HG03354 (cell line): ENCODE measurements at regions not wholly inside any gene's neighbourhood (a gene's known extent, or its start where the extent isn't known, plus 50 kb on each side); places are given as distances from the start of the nearest gene placed in this dataset.

ENCODE experiments used
- ATAC-seq: cut with Tn5 transposase; IDR thresholded peaks from one replicate; pipeline ENCODE4 v1.9.1; 2021; ENCODE audit warnings: mild to moderate bottlenecking; ENCODE audit not compliant: unreplicated experiment, poor library complexity, severe bottlenecking

GRCh38 chr2:18503376-18504228, 56.9 kb downstream of the RDH14 start:
- no peak for ATAC-seq

- ATAC-seq: no peak
Measured at GRCh38 chr2:18502142-18502541, 58.3 kb downstream of the RDH14 start.

GRCh38 chr2:18501729-18502128, 58.7 kb downstream of the RDH14 start:
- no peak for ATAC-seq

- no peak for ATAC-seq
Measured at GRCh38 chr2:18501156-18501555, 59.3 kb downstream of the RDH14 start.

GRCh38 chr2:18500333-18500732, 60.1 kb downstream of the RDH14 start:
- ATAC-seq: no peak

- ATAC-seq: no peak
Measured at GRCh38 chr2:18498531-18498930, 61.9 kb downstream of the RDH14 start.

- no peak for ATAC-seq
Measured at GRCh38 chr2:18496516-18496915, 63.9 kb downstream of the RDH14 start.

- ATAC-seq: no peak
Measured at GRCh38 chr2:18495058-18495457, 65.4 kb downstream of the RDH14 start.

- ATAC-seq: no peak
Measured at GRCh38 chr2:18492721-18493120, 67.7 kb downstream of the RDH14 start.

DNA sequence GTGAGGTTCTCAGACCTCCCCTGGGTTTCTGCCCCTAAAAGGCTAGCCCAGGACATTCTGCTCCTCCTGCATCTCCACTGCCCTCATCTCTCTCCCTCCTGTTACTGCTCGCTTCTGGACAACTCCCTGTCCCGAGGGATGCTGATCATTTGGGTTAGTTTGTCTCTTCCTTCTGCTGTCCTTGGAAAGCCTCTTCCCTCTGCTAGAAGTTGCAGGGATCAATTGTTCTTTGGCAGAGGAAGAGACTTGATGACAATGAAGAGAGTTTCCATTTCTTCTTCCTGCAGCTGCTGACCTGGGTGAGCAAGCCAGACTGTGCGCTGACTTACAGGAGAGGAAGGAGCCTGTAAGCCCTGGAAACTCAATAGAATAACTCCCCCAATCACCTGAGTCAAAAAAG, 68.9 kb downstream of the RDH14 start:
- no peak for ATAC-seq

DNA sequence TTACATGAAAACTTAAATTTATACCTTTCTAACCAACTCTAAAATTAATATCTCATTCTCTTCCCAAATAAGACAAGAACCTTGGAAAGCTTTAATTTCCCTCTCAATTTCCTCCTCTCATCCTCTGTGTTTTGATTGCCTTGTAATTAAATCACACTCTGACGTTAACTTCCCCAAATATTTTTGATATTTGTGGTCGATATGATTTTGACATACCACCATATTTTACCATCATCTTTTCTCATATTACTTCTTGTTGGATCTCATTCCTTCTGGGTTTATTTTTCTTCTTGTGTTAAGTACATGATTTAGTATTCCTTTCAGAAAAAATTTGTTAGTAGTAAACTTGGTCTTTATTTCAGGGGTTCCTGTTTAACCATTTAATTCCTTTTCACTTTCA, 69.6 kb downstream of the RDH14 start:
- ATAC-seq: no peak

DNA sequence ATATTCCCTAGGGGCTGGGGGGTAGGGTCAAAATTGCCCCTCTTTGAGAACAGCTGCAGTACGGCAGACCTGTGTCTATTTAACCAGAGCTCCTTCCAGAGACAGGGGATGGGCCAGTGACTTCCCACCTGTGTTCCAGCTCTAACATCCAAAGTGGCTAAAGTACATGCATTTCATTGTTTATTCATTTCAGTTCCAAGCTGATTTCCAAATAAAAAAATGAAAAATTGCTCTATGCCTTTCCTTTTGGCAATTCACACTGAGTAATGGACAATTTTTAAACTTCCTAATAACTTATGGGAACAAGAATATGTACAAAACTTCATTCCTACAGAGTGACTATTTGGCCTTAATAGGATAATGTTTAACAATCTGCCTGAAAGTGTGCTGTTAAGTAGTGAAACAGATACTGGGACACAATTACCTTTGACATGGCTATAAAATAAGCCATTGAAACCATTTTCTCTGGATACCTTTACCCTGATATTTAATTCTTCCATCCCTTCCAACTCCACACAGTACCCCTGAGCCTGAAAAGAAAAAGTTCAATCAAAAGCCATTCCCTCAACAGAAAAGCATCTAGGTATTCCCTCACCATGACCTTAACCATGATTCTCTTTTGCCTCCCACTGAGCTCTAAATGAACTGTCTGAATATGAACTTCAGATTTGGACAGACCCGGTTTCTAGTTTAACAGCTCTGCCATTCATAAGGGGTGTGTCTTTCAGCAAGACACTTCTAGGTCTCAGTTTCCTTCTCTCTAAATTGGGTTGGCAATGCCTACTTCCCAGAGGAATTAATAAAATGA, 73.1 kb downstream of the RDH14 start:
- ATAC-seq: no peak

DNA sequence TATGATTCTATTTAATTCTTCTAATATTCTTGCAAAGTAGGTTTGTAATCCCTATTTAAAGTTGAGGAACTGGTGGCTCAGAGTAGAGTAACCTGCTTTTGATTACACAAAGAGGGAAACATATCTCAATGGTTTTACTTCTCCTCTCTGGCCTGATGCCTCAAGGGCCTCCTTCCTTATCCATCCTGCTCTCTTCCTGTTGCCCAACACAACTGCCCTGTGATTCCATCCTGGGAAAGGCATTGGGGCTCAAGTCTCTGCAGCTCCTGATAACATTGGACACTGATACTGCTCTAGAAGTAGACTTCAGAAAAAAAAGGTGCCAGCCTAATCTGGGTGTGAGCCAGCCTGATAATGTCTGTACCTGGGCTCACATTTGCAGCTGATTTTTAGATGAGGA, 75.8 kb downstream of the RDH14 start:
- no peak for ATAC-seq

- ATAC-seq: no peak
Measured at GRCh38 chr2:18483896-18484295, 76.6 kb downstream of the RDH14 start.

DNA sequence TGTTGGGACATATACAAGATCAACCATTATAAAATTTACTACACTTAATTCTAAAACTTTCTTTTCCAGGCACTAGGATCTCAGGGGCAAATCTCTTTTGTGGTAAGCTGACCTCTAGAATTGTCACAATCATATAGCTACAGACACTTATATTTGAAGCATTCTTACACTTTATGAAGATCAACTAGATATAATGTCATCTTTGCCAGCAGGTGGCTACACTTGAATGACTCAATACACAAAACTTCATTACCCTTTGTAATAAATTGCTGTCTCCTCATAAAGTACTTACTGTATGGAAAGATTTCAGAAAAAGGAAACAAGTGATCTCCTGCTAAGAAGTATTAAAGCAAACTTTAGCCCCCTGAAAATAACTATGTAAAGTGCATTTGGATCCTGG, 77.8 kb downstream of the RDH14 start:
- ATAC-seq: no peak

DNA sequence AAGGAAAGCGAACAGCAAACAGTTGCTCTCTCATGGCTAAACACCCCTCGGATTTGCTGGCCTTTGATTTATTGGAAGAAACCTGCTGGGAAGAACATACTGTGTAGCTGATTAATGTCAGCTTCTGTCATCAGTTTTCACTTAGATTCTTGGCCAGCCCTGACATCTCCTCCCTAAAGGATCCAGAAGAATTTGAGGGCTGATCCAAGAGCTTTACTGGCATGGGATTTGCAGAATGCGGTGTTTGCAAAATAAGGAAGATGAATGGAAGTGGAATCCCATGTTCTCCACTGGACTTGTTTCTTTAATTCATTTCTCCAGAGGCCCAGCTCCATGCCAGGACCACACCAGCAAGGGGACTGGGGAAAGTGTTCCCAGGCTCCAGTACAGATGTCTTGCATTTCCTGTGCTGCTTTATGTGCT, 80.5 kb downstream of the RDH14 start:
- ATAC-seq: no peak

GRCh38 chr2:18477293-18477692, 83.2 kb downstream of the RDH14 start:
- ATAC-seq: no peak

- no peak for ATAC-seq
Measured at GRCh38 chr2:18476484-18476883, 84.0 kb downstream of the RDH14 start.

DNA sequence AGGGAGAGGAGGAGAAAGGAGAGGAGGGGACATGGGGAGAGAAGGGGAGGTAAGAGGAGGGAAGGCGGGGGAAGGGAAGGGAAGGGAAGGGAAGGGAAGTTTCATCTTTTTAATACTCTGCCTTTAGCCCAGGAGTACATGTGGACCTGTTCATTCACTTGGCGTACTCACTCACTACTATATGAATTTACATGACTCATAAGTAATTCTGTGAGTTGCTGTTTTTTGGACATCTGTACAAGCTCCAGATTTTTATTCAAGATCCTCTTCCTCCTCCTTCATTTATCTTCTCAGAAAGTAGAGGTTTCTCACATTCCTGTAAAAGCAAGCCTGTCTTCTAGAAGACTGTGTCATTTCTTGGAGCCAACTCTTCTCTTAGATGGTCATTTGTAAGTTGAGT, 84.6 kb downstream of the RDH14 start:
- no peak for ATAC-seq

- no peak for ATAC-seq
Measured at GRCh38 chr2:18474700-18475099, 85.8 kb downstream of the RDH14 start.
